Right cardiac atrium (tissue), 5 donors: ENCODE measurements at regions not wholly inside any gene's neighbourhood (a gene's known extent, or its start where the extent isn't known, plus 50 kb on each side); places are given as distances from the start of the nearest gene placed in this dataset.

Experiments
- ATAC-seq, 2 donors: fragments of 200-7000 bp; cut with Tn5 transposase; one replicate each; pipeline versions ENCODE4 v1.8.0 to v1.9.1; 2020; ENCODE audit warnings: moderate library complexity in 2 of 2, mild to moderate bottlenecking in 1 of 2
- DNase-seq, 3 donors: peaks; one replicate each; pipeline ENCODE4 v3.0.0-alpha.2; 2020
- H3K27ac ChIP-seq: one replicate; pipeline ENCODE4 v1.5.1; 2013; ENCODE audit warnings: mild to moderate bottlenecking, low read length, control low read depth, moderate library complexity
- H3K27me3 ChIP-seq: one replicate; pipeline ENCODE4 v1.6.1; 2013; ENCODE audit not compliant: control insufficient read depth, insufficient read depth
- H3K4me1 ChIP-seq: one replicate; pipeline ENCODE4 v1.6.1; 2013; ENCODE audit warnings: low read length; ENCODE audit not compliant: control insufficient read depth, insufficient read depth
- H3K4me3 ChIP-seq: one replicate; pipeline ENCODE4 v1.5.1; 2013; ENCODE audit warnings: low read length, control low read depth
- H3K9me3 ChIP-seq: one replicate; pipeline ENCODE4 v1.6.1; 2013; ENCODE audit warnings: low read length; ENCODE audit not compliant: control insufficient read depth
- WGBS: extraction: QIAGEN DNeasy Blood & Tissue Kit; methylation state at CpG from one replicate; pipeline ENCODE4 v1.1.7; 2013; 5-methylcytosine and 5-hydroxymethylcytosine counted together
- intact Hi-C, 4 donors: fragments of 100-400 bp; cut with DNase I; formaldehyde crosslinking; loops; one replicate each; pipeline versions ENCODE4 v1.11.0 to v1.14.0; 2022 to 2023
- donor health status: healthy with polysubstance abuse.
- donor health status: DM: no; HTN: yes; CAD: no.
- donor health status: DM: no; HTN: no; CAD: no.
- donor health status: DM: no; HTN: yes; CAD: no; lungs with severe emphysema.
- donor health status: DM: yes; HTN: yes; CAD: no.

DNA sequence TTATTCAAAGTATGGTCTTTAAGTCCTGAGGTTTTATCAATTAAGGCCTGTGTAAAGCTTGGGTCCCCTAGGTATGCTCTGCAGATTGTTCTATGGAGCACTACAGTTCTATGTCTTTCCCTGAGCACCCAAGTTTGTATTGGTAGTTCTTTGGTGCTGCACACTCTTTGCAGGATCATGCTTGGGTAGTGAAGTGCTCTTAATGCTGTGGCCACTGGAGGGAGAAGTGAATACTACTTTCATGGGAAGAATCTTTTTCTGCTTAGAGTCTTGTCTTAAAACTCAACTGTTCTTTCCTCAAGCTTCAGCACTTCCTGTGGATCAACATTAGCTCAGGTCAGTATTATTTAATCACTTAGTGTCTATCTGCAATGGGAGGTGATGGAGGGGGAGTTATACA lies 93.6 kb upstream of the CFAP20DC start:
- H3K27ac ChIP-seq: no peak overlapping the region
- DNase-seq: no peak
- intact Hi-C loops: no loop called here
- H3K9me3 ChIP-seq: no peaks in the 10 kb centered on the region
- ATAC-seq: no peak
- no peaks in the 10 kb centered on the region for H3K27me3 ChIP-seq
- H3K4me3 ChIP-seq: no peak overlapping the region
- H3K4me1 ChIP-seq: no peaks in the 10 kb centered on the region

DNA sequence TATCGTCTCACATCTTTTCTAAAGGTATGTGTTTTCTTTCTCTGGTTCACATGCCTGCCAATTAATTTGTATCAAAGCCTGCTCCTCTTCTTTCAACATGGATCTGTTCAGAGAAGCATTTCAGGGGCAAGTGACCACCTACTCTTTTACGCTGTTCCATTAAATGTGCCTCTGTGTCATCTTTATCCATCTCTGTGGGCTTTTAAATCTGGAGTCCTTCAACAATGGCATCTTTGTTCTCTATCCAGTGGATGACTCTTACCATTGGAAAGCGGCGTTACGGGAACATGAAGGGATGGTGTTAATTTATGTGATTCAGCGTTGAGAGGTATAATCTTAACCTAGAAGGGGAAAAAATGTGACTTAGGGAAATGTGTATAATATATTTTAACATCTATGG lies 92.7 kb upstream of the CFAP20DC start:
- H3K27me3 ChIP-seq: no peaks in the 10 kb centered on the region
- no peak for ATAC-seq
- intact Hi-C loops: no loop called here
- H3K9me3 ChIP-seq: no peaks in the 10 kb centered on the region
- DNase-seq: no peak
- H3K27ac ChIP-seq: no peak overlapping the region
- H3K4me1 ChIP-seq: no peaks in the 10 kb centered on the region
- no peak overlapping the region for H3K4me3 ChIP-seq
- 60% methylated on average over 6 of the region's 6 CpGs for WGBS

DNA sequence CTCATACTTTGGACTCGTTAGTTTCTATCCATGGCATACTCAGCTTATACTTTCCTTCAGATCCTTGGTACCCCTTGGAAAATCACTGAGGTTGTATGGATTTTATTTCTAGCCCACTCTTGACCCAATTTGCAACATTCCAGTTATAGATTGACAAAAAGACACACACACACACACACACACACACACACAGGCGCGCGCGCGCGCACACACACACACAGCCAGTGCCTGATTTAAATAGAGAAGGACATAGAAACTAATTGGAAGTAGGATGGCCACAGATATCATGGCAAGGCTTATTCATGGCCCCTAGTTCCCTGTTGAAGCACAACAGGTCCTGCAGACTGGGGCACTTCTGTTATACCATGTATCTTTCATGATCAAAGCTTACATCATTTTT lies 89.1 kb upstream of the CFAP20DC start:
- Histone ChIP-seq H3K4me1 (no peaks in the 10 kb centered on the region), H3K4me3 (no peak overlapping the region), H3K9me3 (no peaks in the 10 kb centered on the region), H3K27me3 (no peaks in the 10 kb centered on the region), H3K27ac (no peak overlapping the region)
- ATAC-seq (no peak), DNase-seq (peak in 2 of 3 donors; percentile 10 to 34)
- intact Hi-C loops: no loop called here
- WGBS: 98% methylated on average over 7 of the region's 7 CpGs

DNA sequence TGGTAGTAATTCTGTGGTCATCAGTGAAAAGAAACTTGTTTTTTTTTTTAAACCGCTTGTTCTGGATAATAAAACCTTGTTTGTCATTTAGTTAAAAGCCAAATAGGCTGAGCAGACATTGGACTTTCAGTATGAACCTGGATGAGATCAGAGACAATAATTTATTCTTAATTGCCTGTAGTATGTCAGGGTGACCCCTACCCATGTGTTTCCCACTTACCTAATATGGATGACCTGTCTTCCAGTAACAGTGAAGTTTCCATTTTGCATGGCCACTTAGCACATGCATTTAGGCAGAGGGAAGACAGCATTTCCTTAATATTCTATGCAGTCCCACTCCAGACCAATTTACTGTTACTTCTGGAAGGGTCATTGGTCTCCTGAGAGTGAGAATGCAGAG lies 87.6 kb upstream of the CFAP20DC start:
- DNase-seq (no peak), ATAC-seq (no peak)
- intact Hi-C loops: no loop called here
- no peaks in the 10 kb centered on the region for H3K4me1 ChIP-seq
- H3K4me3 ChIP-seq: no peak overlapping the region
- H3K27ac ChIP-seq: no peak overlapping the region
- H3K9me3 ChIP-seq: no peaks in the 10 kb centered on the region
- no peaks in the 10 kb centered on the region for H3K27me3 ChIP-seq
- WGBS: 94% methylated on average over 1 of the region's 1 CpG

DNA sequence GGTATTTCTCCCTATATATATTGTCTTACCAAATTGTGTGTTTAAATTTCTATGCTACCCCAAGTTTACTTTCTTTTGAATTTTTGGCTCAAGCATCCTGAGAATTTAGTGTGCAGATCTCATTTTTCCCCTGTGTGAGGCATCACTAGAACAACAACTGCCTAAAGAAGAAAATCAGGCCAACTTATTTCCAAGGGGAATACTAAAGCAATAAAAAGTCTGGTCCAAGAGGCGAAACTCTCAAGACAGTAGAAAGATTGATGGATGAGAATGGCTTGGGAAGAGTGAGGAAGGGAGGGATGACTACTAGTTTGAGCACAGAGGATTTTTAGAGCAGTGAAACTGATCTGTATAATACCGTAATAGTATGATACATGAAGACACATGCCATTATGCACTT lies 86.3 kb upstream of the CFAP20DC start:
- H3K27me3 ChIP-seq: no peaks in the 10 kb centered on the region
- no peaks in the 10 kb centered on the region for H3K4me1 ChIP-seq
- no peak overlapping the region for H3K4me3 ChIP-seq
- no peak overlapping the region for H3K27ac ChIP-seq
- no peak for DNase-seq
- no peaks in the 10 kb centered on the region for H3K9me3 ChIP-seq
- 75% methylated on average over 2 of the region's 2 CpGs for WGBS
- no peak for ATAC-seq
- intact Hi-C loops: no loop called here

DNA sequence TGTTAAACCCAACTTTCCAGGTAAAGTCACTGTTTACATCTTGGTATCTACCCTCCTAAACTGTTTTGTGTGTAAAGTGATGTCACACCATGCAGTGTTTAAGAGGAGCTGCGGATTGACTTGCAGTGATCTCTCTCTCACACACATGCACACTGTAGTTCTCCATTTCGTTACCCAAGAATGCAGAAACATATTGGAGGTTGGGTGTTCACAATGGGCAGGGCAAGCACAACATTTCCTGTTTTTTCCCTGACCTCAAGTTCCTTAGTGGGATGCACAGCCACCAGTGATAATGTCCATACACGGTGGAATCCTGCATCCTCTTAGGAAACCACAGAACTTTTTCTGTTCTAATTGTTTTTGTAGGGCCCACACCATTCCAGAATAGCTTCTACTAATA lies 85.3 kb upstream of the CFAP20DC start:
- Histone ChIP-seq H3K9me3 (no peaks in the 10 kb centered on the region), H3K4me3 (no peak overlapping the region), H3K27ac (no peak overlapping the region), H3K4me1 (no peaks in the 10 kb centered on the region), H3K27me3 (no peaks in the 10 kb centered on the region)
- DNase-seq (no peak), ATAC-seq (no peak)
- intact Hi-C loops: no loop called here
- WGBS: 54% methylated on average over 3 of the region's 3 CpGs

DNA sequence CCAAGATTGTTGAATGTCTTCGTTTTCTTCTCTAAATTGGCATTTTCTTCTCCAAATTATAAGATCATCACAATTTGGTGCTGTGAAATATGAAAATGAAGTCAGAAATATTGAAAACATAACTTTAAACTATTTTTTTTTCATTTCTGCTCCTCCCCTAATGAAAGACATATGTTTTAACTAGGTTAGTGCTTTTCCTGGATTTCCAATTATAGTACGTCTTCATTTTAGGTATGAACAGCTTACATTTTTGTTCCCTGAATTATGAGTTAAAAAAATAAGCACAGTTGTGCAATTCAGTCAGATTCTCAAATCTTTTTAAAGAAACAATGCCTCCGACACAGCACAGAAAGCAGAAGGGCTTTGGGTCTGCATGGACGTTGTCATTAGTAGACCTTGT lies 83.5 kb upstream of the CFAP20DC start:
- H3K4me3 ChIP-seq: no peak overlapping the region
- DNase-seq (no peak), ATAC-seq (no peak)
- no peaks in the 10 kb centered on the region for H3K27me3 ChIP-seq
- H3K4me1 ChIP-seq: no peaks in the 10 kb centered on the region
- H3K27ac ChIP-seq: no peak overlapping the region
- WGBS: 64% methylated on average over 4 of the region's 4 CpGs
- intact Hi-C loops: no loop called here
- no peaks in the 10 kb centered on the region for H3K9me3 ChIP-seq

DNA sequence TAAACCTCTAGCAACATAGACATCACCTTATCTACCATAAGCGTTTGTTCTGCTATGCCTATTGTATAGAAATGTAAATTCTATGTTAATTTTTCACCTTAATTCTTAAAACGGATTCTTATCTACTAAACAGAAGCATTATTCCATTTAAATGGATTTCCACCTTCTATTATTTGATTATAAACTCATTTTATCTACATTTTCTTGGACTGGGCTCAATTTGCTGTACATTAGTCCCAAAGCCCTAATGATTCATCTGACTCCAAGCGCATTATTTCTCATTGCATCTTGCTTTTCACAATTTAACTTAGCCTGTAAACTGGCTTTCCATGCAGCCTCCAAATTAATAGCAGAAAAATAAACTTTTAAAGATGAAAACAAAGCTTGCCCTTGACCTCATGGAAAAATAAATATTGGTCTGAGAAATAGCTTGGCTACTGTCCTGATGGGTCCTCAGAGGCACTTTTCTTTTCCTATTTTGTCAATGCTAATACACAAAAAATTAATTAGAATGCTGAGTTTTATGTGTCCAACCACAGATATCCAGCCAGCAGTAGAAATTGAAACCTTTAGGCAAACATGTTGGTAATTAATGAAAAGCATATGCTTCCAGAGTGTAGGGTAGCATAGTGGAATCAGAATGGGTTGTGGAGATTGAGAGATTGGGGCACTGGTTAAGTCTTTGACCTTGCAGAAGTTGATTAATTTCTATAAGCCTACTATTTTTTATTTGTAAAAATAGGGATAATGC lies 81.4 kb upstream of the CFAP20DC start:
- 73% methylated on average over 3 of the region's 3 CpGs for WGBS
- Histone ChIP-seq H3K27me3 (no peaks in the 10 kb centered on the region), H3K4me1 (no peaks in the 10 kb centered on the region), H3K27ac (no peak overlapping the region), H3K4me3 (no peak overlapping the region), H3K9me3 (no peaks in the 10 kb centered on the region)
- DNase-seq (no peak), ATAC-seq (no peak)
- intact Hi-C loops: no loop called here

DNA sequence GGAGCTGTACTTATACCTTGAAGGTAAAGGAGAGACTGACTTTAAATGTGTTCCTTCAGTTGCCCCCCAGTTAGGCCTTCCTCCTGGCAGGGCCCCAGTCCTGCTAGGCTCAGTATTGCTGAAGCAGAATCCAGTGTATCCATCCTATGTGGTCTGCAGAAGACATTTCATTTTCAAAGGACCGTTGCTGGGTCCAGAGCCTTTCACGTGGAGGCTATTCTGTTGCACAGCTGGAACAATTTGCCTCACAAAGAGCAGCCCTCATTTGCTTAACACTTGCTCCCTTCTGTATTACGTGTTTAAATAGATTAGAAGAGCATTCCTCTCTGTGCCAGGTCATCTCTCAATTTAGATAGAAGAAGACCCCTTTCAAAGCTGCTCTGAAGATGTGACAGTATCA lies 78.9 kb upstream of the CFAP20DC start:
- Histone ChIP-seq H3K27ac (no peak overlapping the region), H3K27me3 (no peaks in the 10 kb centered on the region), H3K9me3 (no peaks in the 10 kb centered on the region), H3K4me3 (no peak overlapping the region), H3K4me1 (no peaks in the 10 kb centered on the region)
- ATAC-seq: no peak
- 64% methylated on average over 3 of the region's 3 CpGs for WGBS
- intact Hi-C loops: no loop called here
- DNase-seq: no peak

DNA sequence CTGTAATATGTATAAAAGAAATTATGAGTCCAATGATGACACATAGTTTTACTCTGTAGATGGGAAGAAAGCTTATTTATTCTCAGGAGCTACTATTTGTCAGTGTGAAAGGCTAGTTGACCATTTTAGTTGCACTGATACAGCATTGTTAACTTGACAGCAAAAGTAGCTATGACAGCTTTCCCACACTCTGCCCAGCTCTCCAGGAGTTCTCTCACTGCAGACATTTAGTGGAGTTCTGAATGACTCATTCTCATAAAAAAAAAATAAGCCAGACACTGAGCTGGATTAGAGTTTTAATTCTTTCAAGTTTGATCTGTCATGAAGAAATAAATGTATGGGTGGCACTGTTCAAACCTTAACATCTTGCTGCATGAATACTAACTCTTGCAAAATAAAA lies 77.2 kb upstream of the CFAP20DC start:
- no peak for DNase-seq
- H3K4me1 ChIP-seq: no peaks in the 10 kb centered on the region
- H3K27me3 ChIP-seq: no peaks in the 10 kb centered on the region
- ATAC-seq: no peak
- H3K9me3 ChIP-seq: no peaks in the 10 kb centered on the region
- H3K27ac ChIP-seq: no peak overlapping the region
- intact Hi-C loops: no loop called here
- H3K4me3 ChIP-seq: no peak overlapping the region

DNA sequence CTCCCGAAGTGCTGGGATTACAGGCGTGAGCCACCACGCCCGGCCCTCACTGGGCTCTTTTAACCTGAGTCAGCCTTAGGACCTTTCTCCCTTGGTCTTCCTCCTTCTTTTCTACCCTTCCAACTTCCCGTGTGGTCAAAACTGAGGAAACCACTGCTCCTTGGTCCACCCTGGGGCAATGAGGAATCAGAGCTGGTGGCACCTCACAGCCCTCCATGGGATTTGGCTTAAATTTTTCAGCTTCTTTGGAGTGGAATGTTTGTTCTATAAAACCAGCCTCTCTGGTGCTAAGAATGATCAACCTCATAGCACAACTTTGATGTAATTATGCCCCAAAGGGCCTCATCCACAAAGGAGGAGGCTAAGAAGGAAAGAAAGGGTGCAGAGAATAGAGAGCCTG lies 76.6 kb upstream of the CFAP20DC start:
- 90% methylated on average over 5 of the region's 5 CpGs for WGBS
- DNase-seq (no peak), ATAC-seq (no peak)
- intact Hi-C loops: no loop called here
- Histone ChIP-seq H3K27ac (no peak overlapping the region), H3K4me3 (no peak overlapping the region), H3K9me3 (no peaks in the 10 kb centered on the region), H3K27me3 (no peaks in the 10 kb centered on the region), H3K4me1 (no peaks in the 10 kb centered on the region)
